Activated CD8-positive, alpha-beta memory T cell treated with anti-CD3 and anti-CD28 coated beads, Interleukin-2, amount 50 U/mL, for 24 hours (primary cell): ENCODE measurements at regions not wholly inside any gene's neighbourhood (a gene's known extent, or its start where the extent isn't known, plus 50 kb on each side); places are given as distances from the start of the nearest gene placed in this dataset.

Experiments used
- DNase-seq: peaks from one replicate; pipeline ENCODE4 v3.0.0-alpha.2; 2020; ENCODE audit errors: extremely low read depth

- no peak for DNase-seq
Measured at GRCh38 chr12:67426067-67426466, 156.9 kb downstream of the CAND1 start.

GRCh38 chr12:67427336-67427735 is 158.2 kb downstream of the CAND1 start:
- DNase-seq, result no peak

GRCh38 chr12:67428431-67428830 is 159.3 kb downstream of the CAND1 start:
- DNase-seq, result no peak

- no peak for DNase-seq
Measured at GRCh38 chr12:67430708-67431335, 161.7 kb downstream of the CAND1 start.

- no peak for DNase-seq
Measured at GRCh38 chr12:67431411-67432020, 162.4 kb downstream of the CAND1 start.

- no peak for DNase-seq
Measured at GRCh38 chr12:67433385-67434175, 164.4 kb downstream of the CAND1 start.

GRCh38 chr12:67434671-67435370 is 165.7 kb downstream of the CAND1 start:
- DNase-seq, result no peak

- DNase-seq, result no peak
Measured at GRCh38 chr12:67436230-67436629, 167.1 kb downstream of the CAND1 start.

GRCh38 chr12:67437011-67437410 is 167.9 kb downstream of the CAND1 start:
- no peak for DNase-seq

- DNase-seq, result no peak
Measured at GRCh38 chr12:67439611-67440010, 170.5 kb downstream of the CAND1 start.

GRCh38 chr12:67441736-67442346 is 172.7 kb downstream of the CAND1 start:
- DNase-seq, result peak; percentile 23

GRCh38 chr12:67442347-67442841 is 173.2 kb downstream of the CAND1 start:
- DNase-seq, result no peak

GRCh38 chr12:67442896-67443295 is 173.7 kb downstream of the CAND1 start:
- no peak for DNase-seq

GRCh38 chr12:67444542-67444941 is 175.4 kb downstream of the CAND1 start:
- no peak for DNase-seq

- DNase-seq, result no peak
Measured at GRCh38 chr12:67446716-67447115, 177.6 kb downstream of the CAND1 start.

- DNase-seq, result no peak
Measured at GRCh38 chr12:67447180-67447579, 178.0 kb downstream of the CAND1 start.

- no peak for DNase-seq
Measured at GRCh38 chr12:67449591-67450052, 180.5 kb downstream of the CAND1 start.

GRCh38 chr12:67450441-67450840 is 181.3 kb downstream of the CAND1 start:
- DNase-seq, result no peak

- DNase-seq, result no peak
Measured at GRCh38 chr12:67451206-67451605, 182.0 kb downstream of the CAND1 start.

GRCh38 chr12:67452119-67452805 is 183.1 kb downstream of the CAND1 start:
- DNase-seq, result no peak

GRCh38 chr12:67453191-67453590 is 184.0 kb downstream of the CAND1 start:
- DNase-seq, result no peak
